HepG2 (cell line): ENCODE measurements at regions not wholly inside any gene's neighbourhood (a gene's known extent, or its start where the extent isn't known, plus 50 kb on each side); places are given as distances from the start of the nearest gene placed in this dataset.

Experiments
- ATAC-seq: fragments of 200-7000 bp; cut with Tn5 transposase; 3 replicates; pipeline ENCODE4 v1.9.1; 2020; ENCODE audit warnings: mild to moderate bottlenecking, moderate library complexity
- BruUV-seq: library from RNA; stranded (reverse); fragments of 400-500 nt; replicated peaks from 2 replicates; lab custom pipeline; 2021; lab: Mats Ljungman, UMichigan
- CTCF ChIA-PET: fragments of 300-600 bp; formaldehyde crosslinking; extraction: SDS; loops from one replicate; lab custom pipeline; 2021; ENCODE audit warnings: low total read pairs, inconsistent platforms, low intra/inter-chr PET ratio; lab: Yijun Ruan, JAX
- POLR2A ChIA-PET: fragments of 350-600 bp; sonication (Branson Sonifier 250); formaldehyde crosslinking; loops from one replicate; lab custom pipeline; 2020; ENCODE audit warnings: antibody characterized with exemption, inconsistent platforms; lab: Yijun Ruan, JAX
- DNase-seq: peaks from one replicate; pipeline ENCODE4 v3.0.0-alpha.2; 2015; ENCODE audit warnings: low spot score
- FAIRE-seq: peaks from 3 replicates; lab custom pipeline; 2011; peaks lifted over from hg19 to GRCh38; lab: Jason Lieb, UNC
- H2AFZ ChIP-seq: one replicate; pipeline ENCODE4 v1.6.1; 2011; ENCODE audit warnings: low read length, inconsistent platforms
- H3K27ac ChIP-seq: fragments of 300-600 bp; 3 replicates; pipeline ENCODE4 v1.8.0; 2011; ENCODE audit warnings: mixed run types, mild to moderate bottlenecking, mixed read lengths, low read length, inconsistent platforms; ENCODE audit not compliant: insufficient read depth; ENCODE audit errors: extremely low read length
- H3K27me3 ChIP-seq, 2 experiments: fragments of 200-600 bp in 1 of 2; 2 replicates in 1 of 2; 3 replicates in 1 of 2; pipeline versions ENCODE4 v1.6.0 to v1.8.0; 2011; ENCODE audit warnings: low read length in 2 of 2, mild to moderate bottlenecking in 2 of 2, moderate library complexity in 2 of 2, inconsistent platforms in 1 of 2; ENCODE audit not compliant: insufficient read depth in 2 of 2, control insufficient read depth in 1 of 2
- H3K36me3 ChIP-seq, 2 experiments: fragments of 200-600 bp in 1 of 2; replicated peaks in 1 of 2; 2 replicates in 1 of 2; 3 replicates in 1 of 2; pipeline versions ENCODE4 v1.5.1 to v1.8.0; 2011; ENCODE audit warnings: low read length in 2 of 2, inconsistent platforms in 1 of 2; ENCODE audit not compliant: insufficient read depth in 2 of 2, control insufficient read depth in 1 of 2
- H3K4me1 ChIP-seq: 2 replicates; pipeline ENCODE4 v1.5.1; 2012; ENCODE audit warnings: low read length, inconsistent platforms; ENCODE audit not compliant: insufficient read depth
- H3K4me2 ChIP-seq: 2 replicates; pipeline ENCODE4 v1.6.0; 2011; ENCODE audit warnings: low read depth, low read length, inconsistent platforms
- H3K4me3 ChIP-seq, 3 experiments: fragments of 200-600 bp in 1 of 3; sonication (generic), shearing (Covaris generic) in 1 of 3; replicated peaks in 1 of 3; 2 replicates each; pipeline ENCODE4 v1.5.1; 2011 to 2016; ENCODE audit warnings: low read length in 3 of 3, inconsistent platforms in 2 of 3, low read depth in 2 of 3, mild to moderate bottlenecking in 2 of 3, control low read depth in 1 of 3, mixed read lengths in 1 of 3; ENCODE audit not compliant: insufficient read depth in 1 of 3
- H3K79me2 ChIP-seq: one replicate; pipeline ENCODE4 v1.6.1; 2011; ENCODE audit warnings: low read length, inconsistent platforms; ENCODE audit not compliant: insufficient read depth
- H3K9ac ChIP-seq: 2 replicates; pipeline ENCODE4 v1.6.0; 2011; ENCODE audit warnings: mild to moderate bottlenecking, low read depth, low read length, inconsistent platforms; ENCODE audit not compliant: insufficient read depth
- H3K9me3 ChIP-seq: 2 replicates; pipeline ENCODE4 v1.5.1; 2012; ENCODE audit warnings: mild to moderate bottlenecking, low read length
- H4K20me1 ChIP-seq: 2 replicates; pipeline ENCODE4 v1.6.0; 2011; ENCODE audit warnings: inconsistent platforms, mild to moderate bottlenecking, low read length, moderate library complexity; ENCODE audit not compliant: insufficient read depth
- CBX5 ChIP-seq: sonication (generic); formaldehyde crosslinking; IDR thresholded peaks from 2 replicates; pipeline ENCODE4 v1.4.0; 2020; ENCODE audit warnings: missing genetic modification reagents, borderline replicate concordance
- GTF3A ChIP-seq: sonication (generic); formaldehyde crosslinking; conservative IDR thresholded peaks from 2 replicates; pipeline ENCODE4 v1.4.0; 2020; ENCODE audit warnings: mild to moderate bottlenecking, missing genetic modification reagents
- LCORL ChIP-seq, 2 experiments: fragments of 450-650 bp in 1 of 2; sonication (generic) in 1 of 2; formaldehyde crosslinking in 1 of 2; IDR thresholded peaks; 2 replicates each; pipeline versions ENCODE4 v1.5.0 to v1.6.1; 2017 to 2020; ENCODE audit warnings: antibody characterized with exemption in 1 of 2, missing genetic modification reagents in 1 of 2
- MTF1 ChIP-seq: sonication (generic); formaldehyde crosslinking; IDR thresholded peaks from 2 replicates; pipeline ENCODE4 v1.5.0; 2020; ENCODE audit warnings: missing genetic modification reagents
- RFXAP ChIP-seq: sonication (generic); formaldehyde crosslinking; IDR thresholded peaks from 2 replicates; pipeline ENCODE4 v1.4.0; 2020; ENCODE audit warnings: missing genetic modification reagents, borderline replicate concordance
- ZNF12 ChIP-seq: sonication (generic); formaldehyde crosslinking; IDR thresholded peaks from 2 replicates; pipeline ENCODE4 v1.5.0; 2020; ENCODE audit warnings: missing genetic modification reagents
- ZNF260 ChIP-seq: sonication (generic); formaldehyde crosslinking; IDR thresholded peaks from 2 replicates; pipeline ENCODE4 v1.4.0; 2020; ENCODE audit warnings: missing genetic modification reagents, low read depth, mild to moderate bottlenecking, borderline replicate concordance
- ZNF354B ChIP-seq: sonication (generic); formaldehyde crosslinking; IDR thresholded peaks from 2 replicates; pipeline ENCODE4 v1.8.0; 2022; ENCODE audit warnings: mild to moderate bottlenecking, missing genetic modification reagents
- ZNF547 ChIP-seq: sonication (generic); formaldehyde crosslinking; IDR thresholded peaks from 2 replicates; pipeline ENCODE4 v1.5.1; 2020; ENCODE audit warnings: mild to moderate bottlenecking, missing genetic modification reagents
- ZNF569 ChIP-seq: sonication (generic); formaldehyde crosslinking; IDR thresholded peaks from 2 replicates; pipeline ENCODE4 v1.5.0; 2020; ENCODE audit warnings: mild to moderate bottlenecking, missing genetic modification reagents, moderate library complexity, borderline replicate concordance
- WGBS: methylation state at CpG from one replicate; pipeline ENCODE4 v1.1.6; 2017; ENCODE audit warnings: low lambda C conversion rate; 5-methylcytosine and 5-hydroxymethylcytosine counted together
- in situ Hi-C: cut with HindIII; loops from 2 replicates; pipeline ENCODE4 v1.10.0; 2017; ENCODE audit warnings: low pct_unique_long_range_greater_than_20kb; ENCODE audit not compliant: extremely low pct_ligation_motif_present
- intact Hi-C: fragments of 100-400 bp; cut with micrococcal nuclease; formaldehyde crosslinking; loops from one replicate; pipeline ENCODE4 v1.10.0; 2022; ENCODE audit not compliant: unreplicated experiment
- TF ChIP-seq, protein P1 (sequence below): sonication (generic); formaldehyde crosslinking; IDR thresholded peaks from 2 replicates; pipeline ENCODE4 v1.4.0; 2020; ENCODE audit warnings: missing genetic modification reagents, borderline replicate concordance
- TF ChIP-seq, protein P2 (sequence below): sonication (generic); formaldehyde crosslinking; IDR thresholded peaks from 2 replicates; pipeline ENCODE4 v1.9.0; 2021; ENCODE audit warnings: missing genetic modification reagents, borderline replicate concordance

DNA sequence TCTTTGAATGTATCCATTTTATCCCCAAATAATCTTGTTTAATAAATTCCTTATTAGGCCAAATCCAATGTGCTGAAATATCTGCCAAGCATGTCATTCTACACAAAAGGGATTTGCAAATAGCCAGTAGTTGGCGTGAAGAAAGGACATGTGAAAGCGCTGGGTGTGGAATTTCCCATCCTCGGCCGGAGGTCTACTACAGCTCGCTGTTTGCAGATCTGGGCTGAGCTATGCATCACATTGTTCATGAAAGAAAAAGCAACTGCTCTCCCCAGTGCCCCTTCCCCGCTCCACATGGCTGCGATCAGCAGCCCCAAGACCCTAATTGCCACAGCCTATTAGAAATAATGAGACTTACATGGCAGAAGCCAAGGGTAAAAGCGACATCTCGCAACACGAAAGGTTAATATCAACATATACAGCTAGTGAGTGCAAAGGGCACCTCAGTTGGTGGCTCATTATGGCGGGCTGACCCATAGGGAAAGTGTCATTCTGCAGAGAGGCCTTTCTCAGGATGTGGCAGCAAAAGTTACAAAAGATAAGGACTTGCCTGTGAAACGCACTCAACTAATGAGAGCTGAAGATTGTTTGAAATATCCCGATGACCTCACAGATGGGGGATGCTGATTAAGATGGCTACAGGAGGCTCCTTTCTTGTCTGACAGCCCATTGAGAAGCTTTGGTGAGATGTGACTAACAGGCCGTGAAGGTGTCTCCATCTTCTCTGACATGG is 126.9 kb upstream of the CYP1B1 start:
- 0 out of 5 replicates have a peak, but pooled peaks cover 0 to 7% of the 10 kb centered on the region in 2 experiments for H3K27me3 ChIP-seq
- H3K4me3 ChIP-seq, result no peak overlapping the region
- no peak for TF ChIP-seq LCORL (IDR thresholded peaks at IDR 0.05)
- no peak for TF ChIP-seq LCORL (CRISPR knock-in tag; IDR thresholded peaks at IDR 0.05)
- no peak for TF ChIP-seq CBX5
- TF ChIP-seq GTF3A (CRISPR knock-in tag), result no peak
- no peak for TF ChIP-seq MTF1
- no peak for TF ChIP-seq ZNF260 (CRISPR knock-in tag)
- TF ChIP-seq ZNF354B (CRISPR knock-in tag), result no peak
- no peak for TF ChIP-seq RFXAP (CRISPR knock-in tag)
- FAIRE-seq (no peak), DNase-seq (no peak), ATAC-seq (no peak)
- no peak overlapping the region for H3K4me2 ChIP-seq
- in situ Hi-C loops, result no loop called here
- intact Hi-C loops, result no loop called here
- no peak overlapping the region for H3K27ac ChIP-seq
- H4K20me1 ChIP-seq, result no peaks in the 10 kb centered on the region
- no peaks in the 10 kb centered on the region for H3K4me1 ChIP-seq
- ChIA-PET POLR2A (no interaction called here), CTCF (no interaction called here)
- no peak overlapping the region for H3K9ac ChIP-seq
- H3K79me2 ChIP-seq, result no peaks in the 10 kb centered on the region
- H2AFZ ChIP-seq, result no peak overlapping the region
- no peaks in the 10 kb centered on the region for H3K9me3 ChIP-seq
- WGBS, result 53% methylated on average over 14 of the region's 14 CpGs
- no TSS peak for BruUV-seq
- no peaks in the 10 kb centered on the region for H3K36me3 ChIP-seq

DNA sequence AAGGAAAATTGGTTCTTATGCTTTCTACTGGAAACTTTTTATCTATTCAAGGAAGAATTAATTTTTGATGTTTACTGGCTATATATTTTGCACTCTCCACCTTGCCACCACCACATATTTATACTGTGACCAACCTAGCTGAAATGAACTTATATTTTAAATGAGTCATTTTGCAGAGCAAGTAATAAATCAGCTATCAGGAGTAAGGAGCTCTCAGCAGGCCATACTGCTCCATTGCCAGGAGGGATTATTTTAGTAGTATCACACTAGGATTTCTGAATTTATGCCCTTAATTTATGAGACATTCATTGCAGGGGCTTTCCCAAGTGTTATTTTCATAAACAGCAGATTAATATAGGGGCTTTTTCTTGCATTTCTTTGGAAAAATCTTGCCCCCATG is 125.8 kb upstream of the CYP1B1 start:
- no TSS peak for BruUV-seq
- Histone ChIP-seq H3K27me3 (peaks cover 0 to 14% of the 10 kb centered on the region in 2 experiments; a peak in 1 of 5 replicates), H3K9me3 (no peaks in the 10 kb centered on the region), H3K36me3 (no peaks in the 10 kb centered on the region), H3K79me2 (no peaks in the 10 kb centered on the region), H3K9ac (no peak overlapping the region), H3K4me3 (no peak overlapping the region), H4K20me1 (no peaks in the 10 kb centered on the region), H3K27ac (no peak overlapping the region), H2AFZ (no peak overlapping the region), H3K4me2 (no peak overlapping the region), H3K4me1 (no peaks in the 10 kb centered on the region)
- ChIA-PET POLR2A (no interaction called here), CTCF (no interaction called here)
- FAIRE-seq (no peak), DNase-seq (no peak), ATAC-seq (no peak)
- in situ Hi-C loops (no loop called here), intact Hi-C loops (no loop called here)
- TF ChIP-seq ZNF12 (CRISPR knock-in tag) (no peak), ZNF547 (CRISPR knock-in tag) (no peak), ZNF569 (CRISPR knock-in tag) (no peak)
- TF ChIP-seq, protein P1, sequence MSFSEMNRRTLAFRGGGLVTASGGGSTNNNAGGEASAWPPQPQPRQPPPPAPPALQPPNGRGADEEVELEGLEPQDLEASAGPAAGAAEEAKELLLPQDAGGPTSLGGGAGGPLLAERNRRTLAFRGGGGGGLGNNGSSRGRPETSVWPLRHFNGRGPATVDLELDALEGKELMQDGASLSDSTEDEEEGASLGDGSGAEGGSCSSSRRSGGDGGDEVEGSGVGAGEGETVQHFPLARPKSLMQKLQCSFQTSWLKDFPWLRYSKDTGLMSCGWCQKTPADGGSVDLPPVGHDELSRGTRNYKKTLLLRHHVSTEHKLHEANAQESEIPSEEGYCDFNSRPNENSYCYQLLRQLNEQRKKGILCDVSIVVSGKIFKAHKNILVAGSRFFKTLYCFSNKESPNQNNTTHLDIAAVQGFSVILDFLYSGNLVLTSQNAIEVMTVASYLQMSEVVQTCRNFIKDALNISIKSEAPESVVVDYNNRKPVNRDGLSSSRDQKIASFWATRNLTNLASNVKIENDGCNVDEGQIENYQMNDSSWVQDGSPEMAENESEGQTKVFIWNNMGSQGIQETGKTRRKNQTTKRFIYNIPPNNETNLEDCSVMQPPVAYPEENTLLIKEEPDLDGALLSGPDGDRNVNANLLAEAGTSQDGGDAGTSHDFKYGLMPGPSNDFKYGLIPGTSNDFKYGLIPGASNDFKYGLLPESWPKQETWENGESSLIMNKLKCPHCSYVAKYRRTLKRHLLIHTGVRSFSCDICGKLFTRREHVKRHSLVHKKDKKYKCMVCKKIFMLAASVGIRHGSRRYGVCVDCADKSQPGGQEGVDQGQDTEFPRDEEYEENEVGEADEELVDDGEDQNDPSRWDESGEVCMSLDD (CRISPR knock-in tag), result no peak
- TF ChIP-seq, protein P2, sequence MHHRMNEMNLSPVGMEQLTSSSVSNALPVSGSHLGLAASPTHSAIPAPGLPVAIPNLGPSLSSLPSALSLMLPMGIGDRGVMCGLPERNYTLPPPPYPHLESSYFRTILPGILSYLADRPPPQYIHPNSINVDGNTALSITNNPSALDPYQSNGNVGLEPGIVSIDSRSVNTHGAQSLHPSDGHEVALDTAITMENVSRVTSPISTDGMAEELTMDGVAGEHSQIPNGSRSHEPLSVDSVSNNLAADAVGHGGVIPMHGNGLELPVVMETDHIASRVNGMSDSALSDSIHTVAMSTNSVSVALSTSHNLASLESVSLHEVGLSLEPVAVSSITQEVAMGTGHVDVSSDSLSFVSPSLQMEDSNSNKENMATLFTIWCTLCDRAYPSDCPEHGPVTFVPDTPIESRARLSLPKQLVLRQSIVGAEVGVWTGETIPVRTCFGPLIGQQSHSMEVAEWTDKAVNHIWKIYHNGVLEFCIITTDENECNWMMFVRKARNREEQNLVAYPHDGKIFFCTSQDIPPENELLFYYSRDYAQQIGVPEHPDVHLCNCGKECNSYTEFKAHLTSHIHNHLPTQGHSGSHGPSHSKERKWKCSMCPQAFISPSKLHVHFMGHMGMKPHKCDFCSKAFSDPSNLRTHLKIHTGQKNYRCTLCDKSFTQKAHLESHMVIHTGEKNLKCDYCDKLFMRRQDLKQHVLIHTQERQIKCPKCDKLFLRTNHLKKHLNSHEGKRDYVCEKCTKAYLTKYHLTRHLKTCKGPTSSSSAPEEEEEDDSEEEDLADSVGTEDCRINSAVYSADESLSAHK (CRISPR knock-in tag), result no peak
